ENCODE measurements at regions not wholly inside any gene's neighbourhood (a gene's known extent, or its start where the extent isn't known, plus 50 kb on each side); places are given as distances from the start of the nearest gene placed in this dataset.

DNA sequence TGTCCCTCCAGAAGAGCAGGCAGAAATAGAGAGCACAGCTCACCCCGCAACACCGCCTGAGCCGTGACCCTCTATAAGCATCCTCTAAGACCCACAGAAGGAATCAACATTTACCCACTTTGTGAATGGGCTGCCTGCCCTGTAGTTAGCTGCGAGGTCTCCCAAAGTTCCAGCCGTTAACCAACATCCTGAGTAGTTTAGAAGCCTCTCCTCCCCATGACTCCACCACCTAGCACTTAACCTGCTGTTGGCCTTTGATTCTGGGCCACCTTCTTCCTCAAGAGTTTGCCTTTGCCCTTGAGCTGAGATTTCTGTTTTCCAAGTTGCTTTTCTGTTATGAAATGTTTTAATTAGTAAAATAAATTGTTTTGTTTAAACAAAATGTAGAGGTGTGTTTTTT, 75.8 kb downstream of the NUDT10 start:
- TF ChIP-seq, protein P1, sequence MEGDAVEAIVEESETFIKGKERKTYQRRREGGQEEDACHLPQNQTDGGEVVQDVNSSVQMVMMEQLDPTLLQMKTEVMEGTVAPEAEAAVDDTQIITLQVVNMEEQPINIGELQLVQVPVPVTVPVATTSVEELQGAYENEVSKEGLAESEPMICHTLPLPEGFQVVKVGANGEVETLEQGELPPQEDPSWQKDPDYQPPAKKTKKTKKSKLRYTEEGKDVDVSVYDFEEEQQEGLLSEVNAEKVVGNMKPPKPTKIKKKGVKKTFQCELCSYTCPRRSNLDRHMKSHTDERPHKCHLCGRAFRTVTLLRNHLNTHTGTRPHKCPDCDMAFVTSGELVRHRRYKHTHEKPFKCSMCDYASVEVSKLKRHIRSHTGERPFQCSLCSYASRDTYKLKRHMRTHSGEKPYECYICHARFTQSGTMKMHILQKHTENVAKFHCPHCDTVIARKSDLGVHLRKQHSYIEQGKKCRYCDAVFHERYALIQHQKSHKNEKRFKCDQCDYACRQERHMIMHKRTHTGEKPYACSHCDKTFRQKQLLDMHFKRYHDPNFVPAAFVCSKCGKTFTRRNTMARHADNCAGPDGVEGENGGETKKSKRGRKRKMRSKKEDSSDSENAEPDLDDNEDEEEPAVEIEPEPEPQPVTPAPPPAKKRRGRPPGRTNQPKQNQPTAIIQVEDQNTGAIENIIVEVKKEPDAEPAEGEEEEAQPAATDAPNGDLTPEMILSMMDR (conservative IDR thresholded peaks at IDR 0.05; ENCODE audit: low read depth, low read length), result no peak
- TF ChIP-seq POLR2A (IDR thresholded peaks at IDR 0.05; ENCODE audit: low read depth, low read length), result no peak
- no peak for TF ChIP-seq FOS (IDR thresholded peaks at IDR 0.05; ENCODE audit: low read depth, low read length)
- TF ChIP-seq, protein P2, sequence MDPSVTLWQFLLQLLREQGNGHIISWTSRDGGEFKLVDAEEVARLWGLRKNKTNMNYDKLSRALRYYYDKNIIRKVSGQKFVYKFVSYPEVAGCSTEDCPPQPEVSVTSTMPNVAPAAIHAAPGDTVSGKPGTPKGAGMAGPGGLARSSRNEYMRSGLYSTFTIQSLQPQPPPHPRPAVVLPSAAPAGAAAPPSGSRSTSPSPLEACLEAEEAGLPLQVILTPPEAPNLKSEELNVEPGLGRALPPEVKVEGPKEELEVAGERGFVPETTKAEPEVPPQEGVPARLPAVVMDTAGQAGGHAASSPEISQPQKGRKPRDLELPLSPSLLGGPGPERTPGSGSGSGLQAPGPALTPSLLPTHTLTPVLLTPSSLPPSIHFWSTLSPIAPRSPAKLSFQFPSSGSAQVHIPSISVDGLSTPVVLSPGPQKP (IDR thresholded peaks at IDR 0.05; ENCODE audit: borderline replicate concordance, low read depth, low read length), result no peak
- TF ChIP-seq SMC3 (IDR thresholded peaks at IDR 0.05; ENCODE audit: low read depth, low read length), result no peak
- no peak for TF ChIP-seq BHLHE40 (IDR thresholded peaks at IDR 0.05; ENCODE audit: low read depth, low read length)
- TF ChIP-seq RCOR1 (IDR thresholded peaks at IDR 0.05; ENCODE audit: insufficient replicate concordance, low read length), result no peak
- no peak for TF ChIP-seq MXI1 (IDR thresholded peaks at IDR 0.05; ENCODE audit: borderline replicate concordance, low read depth, low read length)
- no peak for TF ChIP-seq MAFK (IDR thresholded peaks at IDR 0.05; ENCODE audit: low read depth, low read length)
- no peak for TF ChIP-seq RAD21 (IDR thresholded peaks at IDR 0.05; ENCODE audit: low read length)
- TF ChIP-seq, protein P3, sequence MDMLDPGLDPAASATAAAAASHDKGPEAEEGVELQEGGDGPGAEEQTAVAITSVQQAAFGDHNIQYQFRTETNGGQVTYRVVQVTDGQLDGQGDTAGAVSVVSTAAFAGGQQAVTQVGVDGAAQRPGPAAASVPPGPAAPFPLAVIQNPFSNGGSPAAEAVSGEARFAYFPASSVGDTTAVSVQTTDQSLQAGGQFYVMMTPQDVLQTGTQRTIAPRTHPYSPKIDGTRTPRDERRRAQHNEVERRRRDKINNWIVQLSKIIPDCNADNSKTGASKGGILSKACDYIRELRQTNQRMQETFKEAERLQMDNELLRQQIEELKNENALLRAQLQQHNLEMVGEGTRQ (IDR thresholded peaks at IDR 0.05; ENCODE audit: low read depth, low read length), result no peak
- no peak for TF ChIP-seq MAZ (IDR thresholded peaks at IDR 0.05; ENCODE audit: borderline replicate concordance, low read depth, low read length)
